GM19467 (cell line): ENCODE measurements at regions not wholly inside any gene's neighbourhood (a gene's known extent, or its start where the extent isn't known, plus 50 kb on each side); places are given as distances from the start of the nearest gene placed in this dataset.
"Not testable (repeated sequence)": the region's sequence is repeated elsewhere in the genome, so short reads cannot be mapped to it uniquely, and the experiment has no call there.

Source experiments
- ATAC-seq: cut with Tn5 transposase; IDR thresholded peaks from one replicate; pipeline ENCODE4 v1.9.1; 2021; ENCODE audit warnings: mild to moderate bottlenecking, moderate library complexity; ENCODE audit not compliant: unreplicated experiment

GRCh38 chr4:71081192-71081591, 87.7 kb downstream of the DCK start:
- no peak for ATAC-seq

- ATAC-seq = no peak
Observed at GRCh38 chr4:71093745-71094144, 100.3 kb downstream of the DCK start.

GRCh38 chr4:71094201-71094600, 100.8 kb downstream of the DCK start:
- ATAC-seq = no peak

- ATAC-seq = no peak
Observed at GRCh38 chr4:71095141-71095540, 101.7 kb downstream of the DCK start.

GRCh38 chr4:71095545-71095944, 102.1 kb downstream of the DCK start:
- ATAC-seq = no peak

GRCh38 chr4:71107726-71108125, 114.3 kb downstream of the DCK start:
- no peak for ATAC-seq

GRCh38 chr4:71110499-71110898, 117.0 kb downstream of the DCK start:
- no peak for ATAC-seq

- ATAC-seq = not testable (repeated sequence)
Observed at GRCh38 chr4:71111133-71111532, 117.7 kb downstream of the DCK start.

- ATAC-seq = no peak
Observed at GRCh38 chr4:71113294-71113693, 119.8 kb downstream of the DCK start.

GRCh38 chr4:71120831-71121524, 127.5 kb downstream of the DCK start:
- no peak for ATAC-seq

GRCh38 chr4:71123951-71124350, 130.5 kb downstream of the DCK start:
- no peak for ATAC-seq

GRCh38 chr4:71125137-71125536, 131.7 kb downstream of the DCK start:
- no peak for ATAC-seq

- no peak for ATAC-seq
Observed at GRCh38 chr4:71126719-71127118, 133.3 kb downstream of the DCK start.

GRCh38 chr4:71130827-71131603, 137.6 kb downstream of the DCK start:
- ATAC-seq = no peak

- ATAC-seq = no peak
Observed at GRCh38 chr4:71132486-71132885, 139.0 kb downstream of the DCK start.

- ATAC-seq = no peak
Observed at GRCh38 chr4:71133491-71133890, 140.0 kb downstream of the DCK start.

- no peak for ATAC-seq
Observed at GRCh38 chr4:71136071-71136470, 142.6 kb downstream of the DCK start.

- ATAC-seq = no peak
Observed at GRCh38 chr4:71138007-71138615, 144.7 kb downstream of the DCK start.

- ATAC-seq = no peak
Observed at GRCh38 chr4:71140563-71140962, 147.1 kb downstream of the DCK start.

- ATAC-seq = no peak
Observed at GRCh38 chr4:71141125-71141524, 147.7 kb downstream of the DCK start.

GRCh38 chr4:71147261-71147660, 153.8 kb downstream of the DCK start:
- ATAC-seq = no peak

GRCh38 chr4:71148545-71148944, 155.1 kb downstream of the DCK start:
- ATAC-seq = no peak
